SK-N-MC (cell line): ENCODE measurements at regions not wholly inside any gene's neighbourhood (a gene's known extent, or its start where the extent isn't known, plus 50 kb on each side); places are given as distances from the start of the nearest gene placed in this dataset.
A peak's percentile ranks its signal among the peaks of the same experiment; 100 is the strongest.

Experiments
- DNase-seq: peaks from one replicate; pipeline ENCODE4 v3.0.0-alpha.2; 2011; ENCODE audit warnings: low read depth, low spot score
- H3K27ac ChIP-seq: fragments of 200-600 bp; sonication (generic); 2 replicates; pipeline ENCODE4 v1.5.1; 2016; ENCODE audit warnings: mixed run types
- H3K36me3 ChIP-seq: fragments of 200-600 bp; sonication (generic); 2 replicates; pipeline ENCODE4 v1.6.1; 2017; ENCODE audit warnings: antibody characterized with exemption, low read length, mixed read lengths; ENCODE audit not compliant: insufficient read depth
- H3K4me3 ChIP-seq: fragments of 200-600 bp; sonication (generic); 2 replicates; pipeline ENCODE4 v1.5.1; 2016
- H3K9ac ChIP-seq: fragments of 200-600 bp; sonication (generic); 2 replicates; pipeline ENCODE4 v1.8.0; 2017; ENCODE audit warnings: mixed run types, mixed read lengths; ENCODE audit not compliant: insufficient read length
- H3K9me3 ChIP-seq: fragments of 200-600 bp; sonication (generic); 2 replicates; pipeline ENCODE4 v1.6.1; 2017; ENCODE audit warnings: low read depth, mild to moderate bottlenecking, antibody characterized with exemption, low read length, moderate library complexity, mixed read lengths
- EZH2 ChIP-seq: fragments of 200-600 bp; sonication (generic); IDR thresholded peaks from one replicate; pipeline ENCODE4 v1.6.1; 2017; ENCODE audit warnings: antibody characterized with exemption
- FOXP2 ChIP-seq: optimal IDR thresholded peaks from 2 replicates; pipeline ENCODE3; 2011; ENCODE audit warnings: mild to moderate bottlenecking, moderate library complexity; ENCODE audit not compliant: insufficient read depth; ENCODE audit errors: extremely low read length, control extremely low read depth
- POLR2AphosphoS5 ChIP-seq: IDR thresholded peaks from 2 replicates; pipeline ENCODE4 v1.6.1; 2012; ENCODE audit warnings: mild to moderate bottlenecking, low read depth, low read length, borderline replicate concordance

- no peaks in the 10 kb centered on the region for H3K9me3 ChIP-seq
- no peaks in the 10 kb centered on the region for H3K36me3 ChIP-seq
- H3K4me3 ChIP-seq = no peak overlapping the region
- no peak overlapping the region for H3K27ac ChIP-seq
- no peak overlapping the region for H3K9ac ChIP-seq
- DNase-seq = no peak
- TF ChIP-seq EZH2 = no peak
- no peak for TF ChIP-seq POLR2AphosphoS5
- TF ChIP-seq FOXP2 = no peak
These were observed 885.0 kb upstream of the LRRN3 start for GRCh38 chr7:110205899-110206298.

- Histone ChIP-seq H3K36me3 (no peaks in the 10 kb centered on the region), H3K4me3 (no peak overlapping the region), H3K9ac (no peak overlapping the region), H3K27ac (no peak overlapping the region), H3K9me3 (no peaks in the 10 kb centered on the region)
- no peak for TF ChIP-seq POLR2AphosphoS5
- TF ChIP-seq FOXP2 = no peak
- no peak for TF ChIP-seq EZH2
- DNase-seq = no peak
These were observed 881.0 kb upstream of the LRRN3 start for GRCh38 chr7:110209884-110210283.

- no peaks in the 10 kb centered on the region for H3K9me3 ChIP-seq
- no peak overlapping the region for H3K4me3 ChIP-seq
- H3K36me3 ChIP-seq = no peaks in the 10 kb centered on the region
- TF ChIP-seq EZH2 (no peak), POLR2AphosphoS5 (no peak), FOXP2 (no peak)
- no peak overlapping the region for H3K9ac ChIP-seq
- DNase-seq = no peak
- H3K27ac ChIP-seq = no peak overlapping the region
These were observed 879.9 kb upstream of the LRRN3 start for GRCh38 chr7:110210941-110211608.

GRCh38 chr7:110224643-110225042, 866.3 kb upstream of the LRRN3 start:
- H3K9me3 ChIP-seq = no peaks in the 10 kb centered on the region
- DNase-seq = no peak
- no peak for TF ChIP-seq POLR2AphosphoS5
- TF ChIP-seq EZH2 = no peak
- no peak for TF ChIP-seq FOXP2
- no peaks in the 10 kb centered on the region for H3K36me3 ChIP-seq
- H3K9ac ChIP-seq = no peak overlapping the region
- H3K4me3 ChIP-seq = no peak overlapping the region
- H3K27ac ChIP-seq = no peak overlapping the region

- no peak for TF ChIP-seq FOXP2
- TF ChIP-seq POLR2AphosphoS5 = no peak
- TF ChIP-seq EZH2 = no peak
- H3K9ac ChIP-seq = no peak overlapping the region
- H3K27ac ChIP-seq = no peak overlapping the region
These were observed 844.8 kb upstream of the LRRN3 start for GRCh38 chr7:110246118-110246517.

GRCh38 chr7:110253093-110253492, 837.8 kb upstream of the LRRN3 start:
- Histone ChIP-seq H3K27ac (peak overlapping the region; percentile 81), H3K9ac (no peak overlapping the region), H3K36me3 (no peaks in the 10 kb centered on the region), H3K4me3 (peak overlapping the region; percentile 60), H3K9me3 (no peaks in the 10 kb centered on the region; the same call in 1 of the 2 replicates)
- DNase-seq = peak; percentile 67
- TF ChIP-seq POLR2AphosphoS5 (peak; percentile 31; the same call in 1 of the 2 replicates), FOXP2 (peak; percentile 27), EZH2 (no peak)

More at GRCh38 chr7:110246118-110246517, 844.8 kb upstream of the LRRN3 start:
- DNase-seq = no peak
- H3K9me3 ChIP-seq = no peaks in the 10 kb centered on the region
- H3K36me3 ChIP-seq = no peaks in the 10 kb centered on the region
- no peak overlapping the region for H3K4me3 ChIP-seq

GRCh38 chr7:110257673-110258072, 833.3 kb upstream of the LRRN3 start:
- H3K9ac ChIP-seq = no peak overlapping the region
- no peak overlapping the region for H3K4me3 ChIP-seq
- no peak for TF ChIP-seq EZH2
- no peak for TF ChIP-seq POLR2AphosphoS5
- no peak for DNase-seq
- no peak overlapping the region for H3K27ac ChIP-seq
- H3K9me3 ChIP-seq = no peaks in the 10 kb centered on the region; the same call in 1 of the 2 replicates
- no peaks in the 10 kb centered on the region for H3K36me3 ChIP-seq

GRCh38 chr7:110262251-110262650, 828.7 kb upstream of the LRRN3 start:
- TF ChIP-seq FOXP2 (no peak), POLR2AphosphoS5 (no peak), EZH2 (no peak)
- Histone ChIP-seq H3K9ac (no peak overlapping the region), H3K27ac (no peak overlapping the region), H3K4me3 (no peak overlapping the region), H3K9me3 (no peaks in the 10 kb centered on the region), H3K36me3 (no peaks in the 10 kb centered on the region)
- no peak for DNase-seq

GRCh38 chr7:110264288-110264687, 826.6 kb upstream of the LRRN3 start:
- no peak for DNase-seq
- no peak overlapping the region for H3K9ac ChIP-seq
- TF ChIP-seq FOXP2 (no peak), EZH2 (no peak), POLR2AphosphoS5 (no peak)
- H3K27ac ChIP-seq = no peak overlapping the region
- no peak overlapping the region for H3K4me3 ChIP-seq
- no peaks in the 10 kb centered on the region for H3K9me3 ChIP-seq
- no peaks in the 10 kb centered on the region for H3K36me3 ChIP-seq
